ENCODE measurements at regions not wholly inside any gene's neighbourhood (a gene's known extent, or its start where the extent isn't known, plus 50 kb on each side); places are given as distances from the start of the nearest gene placed in this dataset.

DNA sequence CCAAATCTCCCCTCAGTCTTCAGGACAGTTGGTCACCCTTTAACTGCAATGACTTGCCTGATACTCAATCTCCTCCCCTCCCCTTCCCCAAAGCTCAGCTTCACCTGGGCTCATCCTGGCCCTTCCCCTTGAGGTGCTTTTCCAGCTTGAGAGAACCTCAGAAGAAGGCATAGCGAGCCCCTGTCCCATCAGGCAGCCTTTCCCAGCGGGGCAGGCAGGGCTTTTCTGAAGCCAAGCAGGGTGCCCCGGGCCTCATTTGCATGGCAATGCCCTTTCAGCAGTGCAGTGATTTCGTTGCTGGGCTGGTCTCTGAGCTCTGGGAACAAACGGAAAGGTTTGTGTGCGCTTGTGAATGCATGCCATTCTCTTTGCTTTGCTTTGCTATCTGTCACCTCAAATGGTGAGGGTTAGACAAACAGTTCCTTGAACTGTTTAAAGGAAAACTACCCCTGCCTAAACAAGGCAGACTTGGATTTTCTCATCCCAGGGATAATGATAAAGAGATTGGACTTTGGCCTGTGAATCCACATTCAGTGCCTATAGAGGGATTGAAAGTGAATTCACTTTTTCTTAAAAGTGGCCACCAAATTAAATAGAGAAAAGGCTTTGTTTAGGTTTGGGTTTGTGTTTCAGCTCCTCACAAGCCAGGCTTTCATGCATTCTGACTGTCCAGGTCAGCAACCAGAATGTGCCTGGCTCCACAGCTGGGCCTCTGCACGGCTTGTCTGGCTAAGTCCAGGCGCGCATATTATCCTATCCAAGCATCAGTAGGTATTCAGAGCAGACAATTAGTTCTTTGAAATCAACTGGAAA lies 165.3 kb downstream of the ZNF608 start:
- TF ChIP-seq SIN3A (IDR thresholded peaks at IDR 0.05; ENCODE audit: borderline replicate concordance, insufficient read depth, low read length) (no peak), FOXP2 (optimal IDR thresholded peaks at IDR 0.05; ENCODE audit: borderline replicate concordance, extremely low read depth, extremely low read length, insufficient read depth) (no peak), TAF1 (IDR thresholded peaks at IDR 0.05; ENCODE audit: borderline replicate concordance, insufficient read depth, low read length) (no peak), REST (IDR thresholded peaks at IDR 0.05; ENCODE audit: insufficient read depth in 1 of 2, low read depth in 2 of 2, low read length in 2 of 2) (no peak), POLR2AphosphoS5 (IDR thresholded peaks at IDR 0.05; ENCODE audit: low read depth, low read length) (no peak)

- TF ChIP-seq TAF1 (IDR thresholded peaks at IDR 0.05; ENCODE audit: borderline replicate concordance, insufficient read depth, low read length): no peak
- TF ChIP-seq FOXP2 (optimal IDR thresholded peaks at IDR 0.05; ENCODE audit: borderline replicate concordance, extremely low read depth, extremely low read length, insufficient read depth): no peak
- no peak for TF ChIP-seq POLR2AphosphoS5 (IDR thresholded peaks at IDR 0.05; ENCODE audit: low read depth, low read length)
- TF ChIP-seq SIN3A (IDR thresholded peaks at IDR 0.05; ENCODE audit: borderline replicate concordance, insufficient read depth, low read length): no peak
- TF ChIP-seq REST (IDR thresholded peaks at IDR 0.05; ENCODE audit: insufficient read depth in 1 of 2, low read depth in 2 of 2, low read length in 2 of 2): no peak
These were observed 165.9 kb downstream of the ZNF608 start for GRCh38 chr5:124580512-124580911.

- TF ChIP-seq SIN3A (IDR thresholded peaks at IDR 0.05; ENCODE audit: borderline replicate concordance, insufficient read depth, low read length) (no peak), FOXP2 (optimal IDR thresholded peaks at IDR 0.05; ENCODE audit: borderline replicate concordance, extremely low read depth, extremely low read length, insufficient read depth) (no peak), POLR2AphosphoS5 (IDR thresholded peaks at IDR 0.05; ENCODE audit: low read depth, low read length) (no peak), REST (IDR thresholded peaks at IDR 0.05; ENCODE audit: insufficient read depth in 1 of 2, low read depth in 2 of 2, low read length in 2 of 2) (no peak), TAF1 (IDR thresholded peaks at IDR 0.05; ENCODE audit: borderline replicate concordance, insufficient read depth, low read length) (no peak)
These were observed 169.5 kb downstream of the ZNF608 start for GRCh38 chr5:124576848-124577409.

- TF ChIP-seq REST (IDR thresholded peaks at IDR 0.05; ENCODE audit: insufficient read depth in 1 of 2, low read depth in 2 of 2, low read length in 2 of 2): no peak
- no peak for TF ChIP-seq POLR2AphosphoS5 (IDR thresholded peaks at IDR 0.05; ENCODE audit: low read depth, low read length)
- TF ChIP-seq TAF1 (IDR thresholded peaks at IDR 0.05; ENCODE audit: borderline replicate concordance, insufficient read depth, low read length): no peak
- TF ChIP-seq SIN3A (IDR thresholded peaks at IDR 0.05; ENCODE audit: borderline replicate concordance, insufficient read depth, low read length): no peak
- no peak for TF ChIP-seq FOXP2 (optimal IDR thresholded peaks at IDR 0.05; ENCODE audit: borderline replicate concordance, extremely low read depth, extremely low read length, insufficient read depth)
These were observed 170.7 kb downstream of the ZNF608 start for GRCh38 chr5:124575725-124576124.
